ENCODE measurements at regions not wholly inside any gene's neighbourhood (a gene's known extent, or its start where the extent isn't known, plus 50 kb on each side); places are given as distances from the start of the nearest gene placed in this dataset.
A peak's percentile ranks its signal among the peaks of the same experiment; 100 is the strongest.

- no peak for DNase-seq
- H3K36me3 Mint-ChIP-seq (ENCODE audit: low read depth): no peaks in the 10 kb centered on the region
- TF ChIP-seq CTCF (IDR thresholded peaks at IDR 0.05): no peak
- H3K27ac Mint-ChIP-seq: no peak overlapping the region
- H3K4me3 Mint-ChIP-seq: no peak overlapping the region
- no peaks in the 10 kb centered on the region for H3K9me3 Mint-ChIP-seq
- H3K4me1 Mint-ChIP-seq: peaks cover 60% of the 10 kb centered on the region
- H3K27me3 Mint-ChIP-seq (ENCODE audit: low read depth, poor library complexity): peaks cover 12% of the 10 kb centered on the region
These were observed 104.2 kb upstream of the SLC45A1 start for GRCh38 chr1:8213676-8214075.

- DNase-seq: no peak
- H3K27me3 Mint-ChIP-seq (ENCODE audit: low read depth, poor library complexity): peaks cover 12% of the 10 kb centered on the region
- H3K27ac Mint-ChIP-seq: no peak overlapping the region
These were observed 104.8 kb upstream of the SLC45A1 start for GRCh38 chr1:8213136-8213535.

DNA sequence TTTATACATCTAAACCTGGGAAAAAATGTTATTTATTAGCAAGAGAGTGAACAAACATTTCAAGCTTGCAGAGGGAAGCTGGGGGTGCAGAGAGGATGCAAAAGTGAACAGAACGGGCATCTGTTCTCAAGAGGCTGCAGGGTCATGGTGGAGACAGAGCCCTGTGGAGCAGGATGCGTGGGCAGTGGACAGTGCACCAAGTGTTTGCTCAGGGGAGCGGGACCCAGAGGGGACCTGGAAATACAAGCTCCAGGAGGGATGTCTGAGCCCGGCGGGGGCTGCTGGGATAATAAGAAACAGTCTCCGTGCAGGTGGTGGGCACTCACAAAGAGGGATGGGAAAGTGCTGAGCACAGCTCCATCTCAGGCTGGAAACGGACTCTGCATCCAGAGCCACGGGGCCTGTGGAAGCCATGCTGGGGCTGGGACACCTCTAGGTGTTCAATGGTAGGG is 105.3 kb upstream of the SLC45A1 start:
- Mint-ChIP-seq H3K27ac (no peak overlapping the region), H3K27me3 (ENCODE audit: low read depth, poor library complexity) (peaks cover 12% of the 10 kb centered on the region), H3K36me3 (ENCODE audit: low read depth) (no peaks in the 10 kb centered on the region), H3K4me1 (peaks cover 49% of the 10 kb centered on the region), H3K9me3 (no peaks in the 10 kb centered on the region), H3K4me3 (no peak overlapping the region)
- TF ChIP-seq CTCF (IDR thresholded peaks at IDR 0.05): no peak
- no peak for DNase-seq

More at GRCh38 chr1:8213136-8213535, 104.8 kb upstream of the SLC45A1 start:
- Mint-ChIP-seq H3K9me3 (no peaks in the 10 kb centered on the region), H3K36me3 (ENCODE audit: low read depth) (no peaks in the 10 kb centered on the region), H3K4me3 (no peak overlapping the region), H3K4me1 (peaks cover 54% of the 10 kb centered on the region)
- TF ChIP-seq CTCF (IDR thresholded peaks at IDR 0.05): no peak

- TF ChIP-seq CTCF (IDR thresholded peaks at IDR 0.05): no peak
- H3K36me3 Mint-ChIP-seq (ENCODE audit: low read depth): no peaks in the 10 kb centered on the region
- peak overlapping the region; percentile 52 for H3K27ac Mint-ChIP-seq
- H3K9me3 Mint-ChIP-seq: no peaks in the 10 kb centered on the region
- peaks cover 12% of the 10 kb centered on the region for H3K27me3 Mint-ChIP-seq (ENCODE audit: low read depth, poor library complexity)
- no peak for DNase-seq
- H3K4me3 Mint-ChIP-seq: no peak overlapping the region
- peaks cover 48% of the 10 kb centered on the region for H3K4me1 Mint-ChIP-seq
These were observed 105.9 kb upstream of the SLC45A1 start for GRCh38 chr1:8211883-8212579.

DNA sequence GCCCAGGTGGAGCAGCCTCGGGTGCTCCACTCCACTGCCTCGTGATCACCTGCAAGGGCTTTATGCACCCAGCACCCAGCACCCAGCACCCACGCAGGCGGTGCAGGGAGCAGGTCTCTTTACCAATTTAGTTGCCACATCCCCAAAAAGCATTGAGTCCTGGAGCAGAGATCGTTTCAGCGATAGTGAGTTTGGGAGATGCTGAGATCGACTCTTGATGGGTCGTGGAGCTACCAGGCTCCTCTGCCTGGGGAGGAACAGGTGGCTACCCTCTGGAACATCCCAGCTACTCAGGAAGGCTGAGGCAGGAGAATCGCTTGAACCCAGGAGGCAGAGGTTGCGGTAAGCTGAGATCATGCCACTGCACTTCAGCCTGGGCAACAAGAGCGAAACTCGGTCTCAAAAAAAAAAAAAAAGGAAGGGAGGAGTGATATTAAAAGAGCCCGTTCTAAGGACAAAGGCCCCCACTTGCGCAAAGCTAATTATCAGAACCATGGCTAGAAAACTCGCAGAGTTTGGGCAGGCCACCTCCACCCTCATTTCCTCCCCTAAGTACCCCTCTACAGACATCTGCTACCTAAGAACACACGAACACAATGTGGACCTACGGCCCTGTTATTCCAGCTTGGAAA is 106.5 kb upstream of the SLC45A1 start:
- H3K9me3 Mint-ChIP-seq: no peaks in the 10 kb centered on the region

More for the DNA sequence above, 106.5 kb upstream of the SLC45A1 start:
- DNase-seq: no peak
- no peak overlapping the region for H3K4me3 Mint-ChIP-seq
- H3K4me1 Mint-ChIP-seq: peaks cover 46% of the 10 kb centered on the region
- TF ChIP-seq CTCF (IDR thresholded peaks at IDR 0.05): no peak
- H3K36me3 Mint-ChIP-seq (ENCODE audit: low read depth): no peaks in the 10 kb centered on the region
- H3K27me3 Mint-ChIP-seq (ENCODE audit: low read depth, poor library complexity): peaks cover 10% of the 10 kb centered on the region
- H3K27ac Mint-ChIP-seq: peak overlapping the region; percentile 52
